DOHH2 (cell line): ENCODE measurements at regions not wholly inside any gene's neighbourhood (a gene's known extent, or its start where the extent isn't known, plus 50 kb on each side); places are given as distances from the start of the nearest gene placed in this dataset.

Source experiments
- CTCF ChIP-seq: fragments of 200-600 bp; sonication (generic); IDR thresholded peaks from one replicate; pipeline ENCODE4 v1.5.1; 2014; ENCODE audit warnings: antibody characterized with exemption, mild to moderate bottlenecking, low read depth, low read length; ENCODE audit not compliant: poor library complexity, severe bottlenecking
- EZH2phosphoT487 ChIP-seq: fragments of 200-600 bp; sonication (generic); IDR thresholded peaks from 2 replicates; pipeline ENCODE4 v1.6.1; 2017; ENCODE audit warnings: borderline replicate concordance, mild to moderate bottlenecking, antibody characterized with exemption, low read length, moderate library complexity, mixed read lengths

GRCh38 chr15:58283302-58283701 lies 145.1 kb downstream of the AQP9 start:
- TF ChIP-seq CTCF: no peak
- no peak for TF ChIP-seq EZH2phosphoT487
